ENCODE measurements at regions not wholly inside any gene's neighbourhood (a gene's known extent, or its start where the extent isn't known, plus 50 kb on each side); places are given as distances from the start of the nearest gene placed in this dataset.

GRCh38 chr2:145305889-145306288 lies 786.0 kb upstream of the ZEB2 start:
- WGBS: 92% methylated on average over 1 of the region's 1 CpG
- no peak for DNase-seq (ENCODE audit: low spot score in 2 of 2)

GRCh38 chr2:145304501-145304900 lies 784.6 kb upstream of the ZEB2 start:
- 76% methylated on average over 3 of the region's 3 CpGs for WGBS
- no peak for DNase-seq (ENCODE audit: low spot score in 2 of 2)
- Histone ChIP-seq H3K4me1 (no peaks in the 10 kb centered on the region), H3K4me3 (no peak overlapping the region), H3K36me3 (no peaks in the 10 kb centered on the region), H3K9me3 (no peaks in the 10 kb centered on the region), H3K27me3 (no peaks in the 10 kb centered on the region), H3K27ac (no peak overlapping the region)
- TF ChIP-seq POLR2A (IDR thresholded peaks at IDR 0.05) (no peak), POLR2AphosphoS5 (IDR thresholded peaks at IDR 0.05) (no peak), EP300 (IDR thresholded peaks at IDR 0.05) (no peak), CTCF (IDR thresholded peaks at IDR 0.05) (no peak)

More at GRCh38 chr2:145305889-145306288, 786.0 kb upstream of the ZEB2 start:
- H3K4me1 ChIP-seq: no peaks in the 10 kb centered on the region
- H3K27ac ChIP-seq: no peak overlapping the region
- H3K9me3 ChIP-seq: no peaks in the 10 kb centered on the region
- H3K27me3 ChIP-seq: no peaks in the 10 kb centered on the region
- TF ChIP-seq POLR2AphosphoS5 (IDR thresholded peaks at IDR 0.05) (no peak), CTCF (IDR thresholded peaks at IDR 0.05) (no peak), EP300 (IDR thresholded peaks at IDR 0.05) (no peak), POLR2A (IDR thresholded peaks at IDR 0.05) (no peak)
- H3K36me3 ChIP-seq: no peaks in the 10 kb centered on the region
- no peak overlapping the region for H3K4me3 ChIP-seq

GRCh38 chr2:145303536-145303935 lies 783.6 kb upstream of the ZEB2 start:
- no peak for TF ChIP-seq POLR2A (IDR thresholded peaks at IDR 0.05)
- no peak for TF ChIP-seq POLR2AphosphoS5 (IDR thresholded peaks at IDR 0.05)
- no peak for TF ChIP-seq EP300 (IDR thresholded peaks at IDR 0.05)
- no peak for TF ChIP-seq CTCF (IDR thresholded peaks at IDR 0.05)
- Histone ChIP-seq H3K4me3 (no peak overlapping the region), H3K9me3 (no peaks in the 10 kb centered on the region), H3K27me3 (no peaks in the 10 kb centered on the region), H3K27ac (no peak overlapping the region), H3K4me1 (no peaks in the 10 kb centered on the region), H3K36me3 (no peaks in the 10 kb centered on the region)
- DNase-seq (ENCODE audit: low spot score in 2 of 2): no peak
- WGBS: 69% methylated on average over 2 of the region's 2 CpGs

- no peak overlapping the region for H3K27ac ChIP-seq
- H3K4me3 ChIP-seq: no peak overlapping the region
- no peaks in the 10 kb centered on the region for H3K9me3 ChIP-seq
- no peak for DNase-seq (ENCODE audit: low spot score in 2 of 2)
- 82% methylated on average over 2 of the region's 2 CpGs for WGBS
- no peak for TF ChIP-seq CTCF (IDR thresholded peaks at IDR 0.05)
- TF ChIP-seq POLR2AphosphoS5 (IDR thresholded peaks at IDR 0.05): no peak
- TF ChIP-seq POLR2A (IDR thresholded peaks at IDR 0.05): no peak
- H3K27me3 ChIP-seq: no peaks in the 10 kb centered on the region
- no peaks in the 10 kb centered on the region for H3K4me1 ChIP-seq
- H3K36me3 ChIP-seq: no peaks in the 10 kb centered on the region
Measured at GRCh38 chr2:145302886-145303285, 783.0 kb upstream of the ZEB2 start.

GRCh38 chr2:145302451-145302850 lies 782.5 kb upstream of the ZEB2 start:
- H3K4me3 ChIP-seq: no peak overlapping the region
- H3K4me1 ChIP-seq: no peaks in the 10 kb centered on the region
- TF ChIP-seq CTCF (IDR thresholded peaks at IDR 0.05): no peak
- WGBS: 86% methylated on average over 3 of the region's 3 CpGs
- H3K36me3 ChIP-seq: no peaks in the 10 kb centered on the region
- no peaks in the 10 kb centered on the region for H3K27me3 ChIP-seq
- no peak overlapping the region for H3K27ac ChIP-seq
- H3K9me3 ChIP-seq: no peaks in the 10 kb centered on the region
- DNase-seq (ENCODE audit: low spot score in 2 of 2): no peak

Data from suprapubic skin (tissue), 4 donors.